ENCODE measurements at regions not wholly inside any gene's neighbourhood (a gene's known extent, or its start where the extent isn't known, plus 50 kb on each side); places are given as distances from the start of the nearest gene placed in this dataset.

- Histone ChIP-seq H3K4me1 (ENCODE audit: insufficient read depth, low read length) (no peaks in the 10 kb centered on the region), H2AFZ (ENCODE audit: low read length) (no peak overlapping the region), H3K36me3 (replicated peaks in 1 of 2; ENCODE audit: control insufficient read depth in 1 of 2, insufficient read depth in 2 of 2, low read length in 2 of 2) (no peaks in the 10 kb centered on the region), H3K4me3 (replicated peaks in 1 of 3; ENCODE audit: insufficient read depth in 1 of 3, low read depth in 2 of 3, low read length in 3 of 3) (no peak overlapping the region), H4K20me1 (ENCODE audit: insufficient read depth, low read length) (no peaks in the 10 kb centered on the region), H3K27ac (ENCODE audit: extremely low read length, insufficient read depth, low read length) (no peak overlapping the region), H3K79me2 (ENCODE audit: insufficient read depth, low read length) (no peaks in the 10 kb centered on the region), H3K9ac (ENCODE audit: insufficient read depth, low read depth, low read length) (no peak overlapping the region), H3K9me3 (ENCODE audit: low read length) (no peaks in the 10 kb centered on the region), H3K27me3 (ENCODE audit: control insufficient read depth in 1 of 2, insufficient read depth in 2 of 2, low read length in 2 of 2) (no peaks in the 10 kb centered on the region), H3K4me2 (ENCODE audit: low read depth, low read length) (no peak overlapping the region)
- no peak for DNase-seq (ENCODE audit: low spot score)
- WGBS (ENCODE audit: low lambda C conversion rate): 47% methylated on average over 1 of the region's 1 CpG
- POLR2A ChIA-PET: no interaction called here
- no peak for FAIRE-seq
- CTCF ChIA-PET (ENCODE audit: low intra/inter-chr PET ratio, low total read pairs): no interaction called here
- no peak for ATAC-seq
- intact Hi-C loops (cut with micrococcal nuclease; ENCODE audit: unreplicated experiment): no loop called here
- BruUV-seq (replicated peaks): no TSS peak
- no peak for TF ChIP-seq ZNF75D (CRISPR knock-in tag; IDR thresholded peaks at IDR 0.05; ENCODE audit: borderline replicate concordance)
- no peak for TF ChIP-seq ZNF788 (CRISPR knock-in tag; IDR thresholded peaks at IDR 0.05; ENCODE audit: borderline replicate concordance)
- no peak for TF ChIP-seq MTERF4 (CRISPR knock-in tag; IDR thresholded peaks at IDR 0.05)
- no peak for TF ChIP-seq ATF5 (CRISPR knock-in tag; IDR thresholded peaks at IDR 0.05; ENCODE audit: low read depth)
- no peak for TF ChIP-seq ZBTB43 (CRISPR knock-in tag; conservative IDR thresholded peaks at IDR 0.05)
- no peak for TF ChIP-seq ZZZ3 (CRISPR knock-in tag; IDR thresholded peaks at IDR 0.05; ENCODE audit: borderline replicate concordance)
- no peak for TF ChIP-seq KAT2B (IDR thresholded peaks at IDR 0.05; ENCODE audit: borderline replicate concordance, low read depth, low read length)
- no peak for TF ChIP-seq KDM6A (CRISPR knock-in tag; IDR thresholded peaks at IDR 0.05; ENCODE audit: low read depth)
- TF ChIP-seq POGZ (CRISPR knock-in tag; IDR thresholded peaks at IDR 0.05): no peak
- in situ Hi-C loops (cut with HindIII; ENCODE audit: extremely low pct_ligation_motif_present, low pct_unique_long_range_greater_than_20kb): no loop called here
These were observed 108.0 kb downstream of the SLIT2 start for GRCh38 chr4:20359692-20360091.
